HTR-8/SVneo (cell line): ENCODE measurements at regions not wholly inside any gene's neighbourhood (a gene's known extent, or its start where the extent isn't known, plus 50 kb on each side); places are given as distances from the start of the nearest gene placed in this dataset.
"Not testable (repeated sequence)": the region's sequence is repeated elsewhere in the genome, so short reads cannot be mapped to it uniquely, and the experiment has no call there.

Experiments used
- DNase-seq: peaks from one replicate; pipeline ENCODE4 v3.0.0; 2011; ENCODE audit warnings: low spot score, mixed read lengths; ENCODE audit not compliant: insufficient read length
- FAIRE-seq: peaks from 2 replicates; lab custom pipeline; 2011; peaks lifted over from hg19 to GRCh38; lab: Jason Lieb, UNC

- DNase-seq (no peak), FAIRE-seq (no peak)
Measured at GRCh38 chr12:127038761-127039160, 1228.2 kb upstream of the TMEM132C start.

- DNase-seq (no peak), FAIRE-seq (no peak)
Measured at GRCh38 chr12:127041985-127042625, 1224.9 kb upstream of the TMEM132C start.

GRCh38 chr12:127043731-127044130 is 1223.2 kb upstream of the TMEM132C start:
- no peak for DNase-seq
- no peak for FAIRE-seq

- DNase-seq (no peak), FAIRE-seq (no peak)
Measured at GRCh38 chr12:127044836-127045235, 1222.1 kb upstream of the TMEM132C start.

GRCh38 chr12:127046467-127046866 is 1220.5 kb upstream of the TMEM132C start:
- no peak for DNase-seq
- FAIRE-seq, result no peak

- FAIRE-seq (no peak), DNase-seq (no peak)
Measured at GRCh38 chr12:127048057-127048456, 1218.9 kb upstream of the TMEM132C start.

- FAIRE-seq, DNase-seq: not testable (repeated sequence)
Measured at GRCh38 chr12:127048525-127048924, 1218.4 kb upstream of the TMEM132C start.

- DNase-seq (no peak), FAIRE-seq (no peak)
Measured at GRCh38 chr12:127051139-127051538, 1215.8 kb upstream of the TMEM132C start.

- FAIRE-seq (no peak), DNase-seq (peak; percentile 4)
Measured at GRCh38 chr12:127052511-127053232, 1214.3 kb upstream of the TMEM132C start.

GRCh38 chr12:127054531-127054930 is 1212.4 kb upstream of the TMEM132C start:
- DNase-seq, result peak; percentile 4
- FAIRE-seq, result no peak

GRCh38 chr12:127060310-127060847 is 1206.6 kb upstream of the TMEM132C start:
- FAIRE-seq, result no peak
- no peak for DNase-seq

GRCh38 chr12:127060933-127061332 is 1206.0 kb upstream of the TMEM132C start:
- no peak for FAIRE-seq
- no peak for DNase-seq

GRCh38 chr12:127063339-127064072 is 1203.5 kb upstream of the TMEM132C start:
- no peak for DNase-seq

GRCh38 chr12:127064207-127064606 is 1202.8 kb upstream of the TMEM132C start:
- FAIRE-seq, result no peak
- DNase-seq, result no peak

More at GRCh38 chr12:127063339-127064072, 1203.5 kb upstream of the TMEM132C start:
- FAIRE-seq, result no peak

GRCh38 chr12:127065595-127065994 is 1201.4 kb upstream of the TMEM132C start:
- FAIRE-seq (no peak), DNase-seq (no peak)

GRCh38 chr12:127070515-127071157 is 1196.3 kb upstream of the TMEM132C start:
- DNase-seq (no peak), FAIRE-seq (no peak)

GRCh38 chr12:127074161-127074560 is 1192.8 kb upstream of the TMEM132C start:
- FAIRE-seq (no peak), DNase-seq (no peak)

GRCh38 chr12:127075981-127076380 is 1191.0 kb upstream of the TMEM132C start:
- no peak for FAIRE-seq
- DNase-seq, result no peak

GRCh38 chr12:127077262-127078045 is 1189.5 kb upstream of the TMEM132C start:
- FAIRE-seq (no peak), DNase-seq (no peak)
